RWPE2 (cell line): ENCODE measurements at regions not wholly inside any gene's neighbourhood (a gene's known extent, or its start where the extent isn't known, plus 50 kb on each side); places are given as distances from the start of the nearest gene placed in this dataset.

Source experiments
- ATAC-seq: fragments of 200-7000 bp; cut with Tn5 transposase; 3 replicates; pipeline ENCODE4 v1.9.1; 2021; ENCODE audit warnings: low read depth
- DNase-seq: peaks from one replicate; pipeline ENCODE4 v3.0.0-alpha.2; 2020; ENCODE audit warnings: low spot score
- H3K27ac ChIP-seq: fragments of 450-650 bp; 2 replicates; pipeline ENCODE4 v1.5.1; 2017; ENCODE audit warnings: mild to moderate bottlenecking; ENCODE audit not compliant: poor library complexity, severe bottlenecking
- H3K27me3 ChIP-seq: fragments of 250-450 bp; sonication (Bioruptor Pico); 2 replicates; pipeline ENCODE4 v1.5.1; 2021; ENCODE audit warnings: mild to moderate bottlenecking, moderate library complexity; ENCODE audit not compliant: insufficient read depth, poor library complexity, severe bottlenecking
- H3K36me3 ChIP-seq: fragments of 250-450 bp; sonication (Bioruptor Pico); 2 replicates; pipeline ENCODE4 v1.5.1; 2020; ENCODE audit warnings: low read depth, mild to moderate bottlenecking, moderate library complexity
- H3K4me1 ChIP-seq: fragments of 250-450 bp; sonication (Bioruptor Pico); 2 replicates; pipeline ENCODE4 v1.5.1; 2021; ENCODE audit warnings: mild to moderate bottlenecking, moderate library complexity; ENCODE audit not compliant: insufficient read depth, poor library complexity, severe bottlenecking
- H3K4me3 ChIP-seq: fragments of 250-450 bp; sonication (Bioruptor Pico); 2 replicates; pipeline ENCODE4 v1.5.1; 2021; ENCODE audit warnings: mild to moderate bottlenecking, moderate library complexity; ENCODE audit not compliant: severe bottlenecking
- H3K9me3 ChIP-seq: fragments of 250-450 bp; sonication (Bioruptor Pico); 2 replicates; pipeline ENCODE4 v1.5.1; 2021; ENCODE audit warnings: mild to moderate bottlenecking, moderate library complexity; ENCODE audit not compliant: severe bottlenecking
- TF ChIP-seq, protein P1 (sequence below): fragments of 450-650 bp; IDR thresholded peaks from one replicate; pipeline ENCODE4 v1.5.1; 2017; ENCODE audit warnings: mild to moderate bottlenecking, moderate library complexity; ENCODE audit not compliant: poor library complexity, severe bottlenecking

- Histone ChIP-seq H3K27ac (peak overlapping the region; percentile 75), H3K4me3 (no peak overlapping the region), H3K4me1 (peaks cover 33% of the 10 kb centered on the region), H3K27me3 (no peaks in the 10 kb centered on the region), H3K36me3 (no peaks in the 10 kb centered on the region), H3K9me3 (no peaks in the 10 kb centered on the region)
- DNase-seq (no peak), ATAC-seq (peak; percentile 1; the same call in 1 of the 3 replicates)
- TF ChIP-seq, protein P1, sequence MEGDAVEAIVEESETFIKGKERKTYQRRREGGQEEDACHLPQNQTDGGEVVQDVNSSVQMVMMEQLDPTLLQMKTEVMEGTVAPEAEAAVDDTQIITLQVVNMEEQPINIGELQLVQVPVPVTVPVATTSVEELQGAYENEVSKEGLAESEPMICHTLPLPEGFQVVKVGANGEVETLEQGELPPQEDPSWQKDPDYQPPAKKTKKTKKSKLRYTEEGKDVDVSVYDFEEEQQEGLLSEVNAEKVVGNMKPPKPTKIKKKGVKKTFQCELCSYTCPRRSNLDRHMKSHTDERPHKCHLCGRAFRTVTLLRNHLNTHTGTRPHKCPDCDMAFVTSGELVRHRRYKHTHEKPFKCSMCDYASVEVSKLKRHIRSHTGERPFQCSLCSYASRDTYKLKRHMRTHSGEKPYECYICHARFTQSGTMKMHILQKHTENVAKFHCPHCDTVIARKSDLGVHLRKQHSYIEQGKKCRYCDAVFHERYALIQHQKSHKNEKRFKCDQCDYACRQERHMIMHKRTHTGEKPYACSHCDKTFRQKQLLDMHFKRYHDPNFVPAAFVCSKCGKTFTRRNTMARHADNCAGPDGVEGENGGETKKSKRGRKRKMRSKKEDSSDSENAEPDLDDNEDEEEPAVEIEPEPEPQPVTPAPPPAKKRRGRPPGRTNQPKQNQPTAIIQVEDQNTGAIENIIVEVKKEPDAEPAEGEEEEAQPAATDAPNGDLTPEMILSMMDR, result no peak
These were observed 222.8 kb upstream of the KIF2A start for GRCh38 chr5:62083247-62083646.

GRCh38 chr5:62083661-62084060, 222.3 kb upstream of the KIF2A start:
- H3K27me3 ChIP-seq, result no peaks in the 10 kb centered on the region
- H3K27ac ChIP-seq, result peak overlapping the region; percentile 75
- no peak for DNase-seq
- H3K4me3 ChIP-seq, result no peak overlapping the region
- peak; percentile 86 for ATAC-seq
- peaks cover 33% of the 10 kb centered on the region for H3K4me1 ChIP-seq
- no peaks in the 10 kb centered on the region for H3K9me3 ChIP-seq
- TF ChIP-seq, protein P1, result no peak
- H3K36me3 ChIP-seq, result no peaks in the 10 kb centered on the region

GRCh38 chr5:62084391-62084790, 221.6 kb upstream of the KIF2A start:
- TF ChIP-seq, protein P1, result no peak
- no peak for DNase-seq
- H3K27me3 ChIP-seq, result no peaks in the 10 kb centered on the region

DNA sequence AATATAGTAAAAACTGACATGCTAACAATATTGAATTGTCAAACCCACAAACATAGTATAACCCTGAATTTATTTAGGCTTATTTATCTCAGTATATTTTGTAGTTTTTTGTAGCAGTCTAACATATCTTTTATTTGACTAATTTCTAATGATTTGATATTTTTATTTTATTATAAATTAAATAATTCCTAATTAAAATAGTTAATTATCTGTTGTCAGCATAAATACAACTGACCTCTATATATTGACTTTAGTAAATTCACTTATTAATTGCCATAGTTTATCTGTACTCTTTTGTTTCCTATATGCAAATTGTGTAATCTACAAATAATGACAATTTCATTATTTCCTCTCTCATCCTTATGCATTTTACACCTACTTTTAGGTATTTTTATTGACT, 215.1 kb upstream of the KIF2A start:
- Histone ChIP-seq H3K4me3 (no peak overlapping the region), H3K4me1 (peaks cover 9% of the 10 kb centered on the region), H3K36me3 (no peaks in the 10 kb centered on the region), H3K9me3 (no peaks in the 10 kb centered on the region), H3K27me3 (no peaks in the 10 kb centered on the region), H3K27ac (no peak overlapping the region)
- TF ChIP-seq, protein P1, result no peak
- DNase-seq, result no peak
- ATAC-seq, result no peak

More at GRCh38 chr5:62084391-62084790, 221.6 kb upstream of the KIF2A start:
- ATAC-seq, result no peak
- H3K9me3 ChIP-seq, result no peaks in the 10 kb centered on the region
- H3K36me3 ChIP-seq, result no peaks in the 10 kb centered on the region
- peaks cover 33% of the 10 kb centered on the region for H3K4me1 ChIP-seq
- peak overlapping the region; percentile 75 for H3K27ac ChIP-seq
- no peak overlapping the region for H3K4me3 ChIP-seq

GRCh38 chr5:62093411-62093810, 212.6 kb upstream of the KIF2A start:
- DNase-seq (no peak), ATAC-seq (no peak)
- Histone ChIP-seq H3K27ac (no peak overlapping the region), H3K4me3 (no peak overlapping the region), H3K4me1 (peaks cover 9% of the 10 kb centered on the region), H3K36me3 (no peaks in the 10 kb centered on the region), H3K27me3 (no peaks in the 10 kb centered on the region), H3K9me3 (no peaks in the 10 kb centered on the region)
- TF ChIP-seq, protein P1, result no peak
